ENCODE measurements at regions not wholly inside any gene's neighbourhood (a gene's known extent, or its start where the extent isn't known, plus 50 kb on each side); places are given as distances from the start of the nearest gene placed in this dataset.
"Not testable (repeated sequence)": the region's sequence is repeated elsewhere in the genome, so short reads cannot be mapped to it uniquely, and the experiment has no call there.

GRCh38 chrX:64853424-64853823 is 122.8 kb downstream of the ZC4H2 start:
- DNase-seq, result no peak

GRCh38 chrX:64850371-64851082 is 125.7 kb downstream of the ZC4H2 start:
- no peak for DNase-seq

- DNase-seq, result no peak
Observed at GRCh38 chrX:64843224-64843623, 133.0 kb downstream of the ZC4H2 start.

GRCh38 chrX:64842492-64842891 is 133.8 kb downstream of the ZC4H2 start:
- DNase-seq, result peak; percentile 13

GRCh38 chrX:64805683-64806082 is 170.6 kb downstream of the ZC4H2 start:
- no peak for DNase-seq

- DNase-seq, result no peak
Observed at GRCh38 chrX:64792598-64793337, 183.5 kb downstream of the ZC4H2 start.

- no peak for DNase-seq
Observed at GRCh38 chrX:64782923-64783322, 193.3 kb downstream of the ZC4H2 start.

- no peak for DNase-seq
Observed at GRCh38 chrX:64758047-64758446, 218.2 kb downstream of the ZC4H2 start.

GRCh38 chrX:64739792-64740378 is 236.4 kb downstream of the ZC4H2 start:
- no peak for DNase-seq

- DNase-seq, result no peak
Observed at GRCh38 chrX:64698317-64698716, 277.9 kb downstream of the ZC4H2 start.

- not testable (repeated sequence) for DNase-seq
Observed at GRCh38 chrX:64695372-64695771, 280.9 kb downstream of the ZC4H2 start.

- DNase-seq, result no peak
Observed at GRCh38 chrX:64662876-64663275, 267.6 kb upstream of the MTMR8 start.

- DNase-seq, result not testable (repeated sequence)
Observed at GRCh38 chrX:64657229-64657628, 262.0 kb upstream of the MTMR8 start.

GRCh38 chrX:64642482-64642881 is 247.2 kb upstream of the MTMR8 start:
- DNase-seq, result no peak

Data from CD4-positive, alpha-beta T cell treated with Interleukin-21 for 1 hour (primary cell).